SK-N-MC (cell line): ENCODE measurements at regions not wholly inside any gene's neighbourhood (a gene's known extent, or its start where the extent isn't known, plus 50 kb on each side); places are given as distances from the start of the nearest gene placed in this dataset.

Experiments used
- DNase-seq: peaks from one replicate; pipeline ENCODE4 v3.0.0-alpha.2; 2011; ENCODE audit warnings: low read depth, low spot score
- H3K27ac ChIP-seq: fragments of 200-600 bp; sonication (generic); 2 replicates; pipeline ENCODE4 v1.5.1; 2016; ENCODE audit warnings: mixed run types
- H3K36me3 ChIP-seq: fragments of 200-600 bp; sonication (generic); 2 replicates; pipeline ENCODE4 v1.6.1; 2017; ENCODE audit warnings: antibody characterized with exemption, low read length, mixed read lengths; ENCODE audit not compliant: insufficient read depth
- H3K4me3 ChIP-seq: fragments of 200-600 bp; sonication (generic); 2 replicates; pipeline ENCODE4 v1.5.1; 2016
- H3K9ac ChIP-seq: fragments of 200-600 bp; sonication (generic); 2 replicates; pipeline ENCODE4 v1.8.0; 2017; ENCODE audit warnings: mixed run types, mixed read lengths; ENCODE audit not compliant: insufficient read length
- H3K9me3 ChIP-seq: fragments of 200-600 bp; sonication (generic); 2 replicates; pipeline ENCODE4 v1.6.1; 2017; ENCODE audit warnings: low read depth, mild to moderate bottlenecking, antibody characterized with exemption, low read length, moderate library complexity, mixed read lengths
- EZH2 ChIP-seq: fragments of 200-600 bp; sonication (generic); IDR thresholded peaks from one replicate; pipeline ENCODE4 v1.6.1; 2017; ENCODE audit warnings: antibody characterized with exemption
- FOXP2 ChIP-seq: optimal IDR thresholded peaks from 2 replicates; pipeline ENCODE3; 2011; ENCODE audit warnings: mild to moderate bottlenecking, moderate library complexity; ENCODE audit not compliant: insufficient read depth; ENCODE audit errors: extremely low read length, control extremely low read depth
- POLR2AphosphoS5 ChIP-seq: IDR thresholded peaks from 2 replicates; pipeline ENCODE4 v1.6.1; 2012; ENCODE audit warnings: mild to moderate bottlenecking, low read depth, low read length, borderline replicate concordance

DNA sequence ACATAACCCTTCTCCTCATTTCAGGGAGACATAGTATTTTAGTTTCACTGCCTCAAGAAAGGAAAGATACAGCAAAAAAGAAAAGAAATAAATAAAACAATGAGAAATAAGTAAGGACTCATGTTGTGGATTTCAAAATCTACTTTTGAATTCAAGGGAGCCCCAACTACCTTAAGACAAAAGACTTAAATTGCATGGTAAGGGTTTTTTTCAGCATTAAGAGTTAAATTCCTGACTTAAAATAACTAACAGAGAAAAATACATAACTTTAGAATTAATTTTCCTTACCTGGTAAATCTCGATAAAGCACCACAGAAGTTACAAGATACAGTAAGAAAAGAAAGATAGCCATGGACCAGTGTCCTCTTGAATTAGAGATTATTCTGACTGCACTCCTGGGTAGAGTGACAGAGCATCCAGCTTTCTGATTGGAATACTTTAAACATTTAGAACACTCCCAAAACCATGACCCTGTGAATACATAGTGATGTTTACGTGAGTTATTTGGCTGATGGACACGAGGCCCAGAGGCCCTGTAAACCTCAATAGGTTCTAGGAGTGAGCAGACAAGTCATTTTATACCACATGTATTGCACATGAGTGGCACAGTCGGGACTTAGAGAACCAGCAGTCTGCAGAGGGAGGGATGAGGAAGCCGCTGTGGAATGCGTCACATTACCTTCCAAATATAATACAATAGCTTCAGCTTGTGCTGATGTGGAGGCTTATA, 292.5 kb upstream of the SEMA3C start:
- no peaks in the 10 kb centered on the region for H3K9me3 ChIP-seq
- H3K9ac ChIP-seq: no peak overlapping the region
- H3K4me3 ChIP-seq: no peak overlapping the region
- no peaks in the 10 kb centered on the region for H3K36me3 ChIP-seq
- no peak for DNase-seq
- no peak overlapping the region for H3K27ac ChIP-seq
- TF ChIP-seq FOXP2: no peak
- no peak for TF ChIP-seq POLR2AphosphoS5
- TF ChIP-seq EZH2: no peak

DNA sequence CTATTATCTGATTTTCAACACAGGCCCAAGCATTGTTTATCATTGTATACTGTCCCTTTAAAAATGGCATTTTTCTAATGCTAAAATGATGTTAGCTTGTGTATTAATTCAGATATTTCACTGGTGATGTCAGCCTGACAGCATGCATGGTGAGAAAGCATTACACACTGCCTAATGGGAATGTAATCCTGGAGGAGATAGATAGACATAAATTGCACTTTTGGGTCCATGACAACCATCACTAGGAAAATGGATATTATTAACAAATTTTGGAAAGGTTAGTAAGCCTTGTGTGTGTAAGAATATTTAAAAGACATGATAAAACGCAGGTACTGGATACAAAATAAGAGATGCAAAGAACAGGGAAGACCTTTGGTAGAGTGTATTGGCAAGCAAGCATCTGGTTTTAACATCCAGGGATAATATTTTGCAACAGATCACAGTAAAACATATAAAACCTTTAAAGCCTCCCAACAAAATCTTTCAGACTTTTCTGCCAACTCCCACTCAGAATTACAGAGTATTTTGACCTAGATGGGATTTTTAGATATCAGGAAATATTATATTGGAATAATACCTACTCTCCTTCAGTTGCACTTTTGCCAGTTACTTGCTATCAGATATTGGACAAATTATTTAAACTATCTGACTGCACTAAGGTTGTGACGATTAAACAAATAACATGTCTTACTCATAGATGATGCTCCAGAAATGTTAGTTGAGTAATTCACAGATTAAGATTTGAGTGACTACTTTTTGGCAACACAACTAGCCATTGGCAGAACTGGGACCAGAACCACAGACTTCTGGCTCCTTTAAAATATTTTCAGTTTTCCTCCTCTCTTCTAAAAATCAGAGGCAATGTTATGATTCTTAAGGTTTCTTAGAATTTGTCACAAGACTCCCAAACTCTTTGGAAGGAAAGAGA, 291.6 kb upstream of the SEMA3C start:
- H3K27ac ChIP-seq: no peak overlapping the region
- no peak overlapping the region for H3K9ac ChIP-seq
- TF ChIP-seq POLR2AphosphoS5 (no peak), FOXP2 (no peak), EZH2 (no peak)
- H3K4me3 ChIP-seq: no peak overlapping the region
- H3K36me3 ChIP-seq: no peaks in the 10 kb centered on the region
- no peak for DNase-seq
- no peaks in the 10 kb centered on the region for H3K9me3 ChIP-seq

DNA sequence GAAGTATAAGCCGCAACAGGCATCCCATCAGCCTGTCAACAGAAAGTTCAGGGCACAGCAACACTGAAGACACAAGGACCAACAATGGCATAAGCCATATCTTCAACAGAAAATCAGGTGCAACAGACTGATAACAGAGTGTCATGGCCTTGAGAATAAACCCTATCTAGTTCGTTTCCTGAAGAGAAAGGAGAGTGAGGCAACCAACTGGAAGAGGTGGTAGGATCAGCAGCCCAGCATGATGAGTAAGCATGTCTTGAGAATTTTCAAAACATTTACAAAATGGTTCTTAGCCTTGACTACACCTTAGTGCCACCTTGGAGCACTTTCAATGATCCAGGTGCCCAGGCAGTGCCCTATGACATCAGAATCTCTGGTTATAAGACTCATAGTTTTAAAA, 290.2 kb upstream of the SEMA3C start:
- no peaks in the 10 kb centered on the region for H3K36me3 ChIP-seq
- TF ChIP-seq FOXP2: no peak
- no peak for TF ChIP-seq POLR2AphosphoS5
- no peaks in the 10 kb centered on the region for H3K9me3 ChIP-seq
- no peak overlapping the region for H3K9ac ChIP-seq
- H3K27ac ChIP-seq: no peak overlapping the region
- H3K4me3 ChIP-seq: no peak overlapping the region
- DNase-seq: no peak

DNA sequence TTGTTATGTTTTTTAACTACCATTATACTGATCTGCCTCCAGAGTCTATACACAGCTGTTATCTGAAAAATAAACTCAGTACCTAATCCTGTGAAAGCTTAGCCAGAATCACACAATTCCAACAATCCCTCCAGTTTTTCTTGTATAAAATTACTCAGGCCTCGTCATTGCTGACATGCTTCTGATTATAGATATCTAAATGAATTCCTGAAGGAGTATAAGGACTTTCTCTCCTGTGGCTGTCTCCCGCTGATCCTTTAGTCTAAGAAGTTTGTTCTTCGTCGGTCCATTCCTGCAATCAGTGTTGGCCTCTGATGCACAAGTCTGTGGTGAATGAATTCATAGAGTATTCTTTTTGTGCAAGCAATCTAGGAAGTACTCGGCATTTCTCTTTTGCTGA, 288.9 kb upstream of the SEMA3C start:
- no peak for TF ChIP-seq POLR2AphosphoS5
- TF ChIP-seq FOXP2: no peak
- TF ChIP-seq EZH2: no peak
- no peak overlapping the region for H3K27ac ChIP-seq
- H3K9ac ChIP-seq: no peak overlapping the region
- no peaks in the 10 kb centered on the region for H3K9me3 ChIP-seq
- H3K36me3 ChIP-seq: no peaks in the 10 kb centered on the region
- DNase-seq: no peak
- no peak overlapping the region for H3K4me3 ChIP-seq

DNA sequence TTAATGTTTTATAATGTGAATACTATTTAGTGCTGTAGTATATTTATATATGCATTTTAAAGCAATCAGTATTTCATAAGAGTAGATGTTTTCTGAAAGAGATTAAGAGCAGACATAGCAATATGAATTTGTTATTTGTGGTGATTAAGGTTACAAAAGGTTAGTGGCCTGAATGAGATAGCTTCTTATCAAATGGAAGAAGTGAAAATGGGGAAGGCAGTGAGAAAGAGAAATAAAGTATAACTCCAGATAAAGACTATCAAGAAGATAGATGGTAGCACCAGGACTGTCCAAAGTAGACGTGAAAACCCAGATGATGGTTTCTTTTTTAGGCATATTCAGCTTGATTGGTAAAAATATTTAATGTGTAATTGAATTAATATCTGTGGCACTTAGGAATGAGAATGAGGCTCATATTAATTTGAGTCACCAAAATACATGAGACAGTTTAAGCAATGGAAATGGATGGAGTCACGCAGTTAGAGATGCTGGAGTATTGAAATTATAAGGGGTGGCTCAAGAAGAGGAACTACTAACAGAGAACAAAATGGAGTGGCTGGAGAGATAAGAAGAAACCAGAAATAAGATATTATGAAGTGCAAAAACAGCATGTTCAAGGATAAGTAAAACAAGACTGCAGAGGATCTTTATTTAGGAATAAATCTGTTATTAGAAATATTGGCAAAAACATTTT, 288.0 kb upstream of the SEMA3C start:
- no peak for DNase-seq
- H3K36me3 ChIP-seq: no peaks in the 10 kb centered on the region
- H3K9me3 ChIP-seq: no peaks in the 10 kb centered on the region
- no peak overlapping the region for H3K27ac ChIP-seq
- no peak overlapping the region for H3K4me3 ChIP-seq
- no peak overlapping the region for H3K9ac ChIP-seq
- TF ChIP-seq POLR2AphosphoS5: no peak
- no peak for TF ChIP-seq EZH2
- no peak for TF ChIP-seq FOXP2

DNA sequence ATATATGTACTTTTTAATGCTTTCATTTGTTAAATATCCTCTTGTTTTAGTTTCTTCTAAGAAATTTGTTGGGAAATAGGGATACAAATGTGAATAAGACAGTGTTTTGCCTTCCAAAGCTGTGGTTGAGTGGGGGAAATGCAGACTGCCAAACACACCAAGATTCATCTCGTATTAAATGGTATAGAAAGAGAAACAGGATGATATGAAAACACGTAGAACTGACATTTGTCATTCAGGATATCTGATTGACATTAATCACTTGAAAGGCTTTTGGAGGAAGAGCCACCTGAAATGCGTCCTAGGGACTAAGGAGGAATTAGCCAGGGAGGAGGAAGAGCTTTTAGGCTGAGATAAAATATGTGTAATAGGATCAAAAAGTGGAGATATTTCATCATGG, 287.4 kb upstream of the SEMA3C start:
- no peak overlapping the region for H3K4me3 ChIP-seq
- H3K9ac ChIP-seq: no peak overlapping the region
- H3K9me3 ChIP-seq: no peaks in the 10 kb centered on the region
- DNase-seq: no peak
- TF ChIP-seq POLR2AphosphoS5 (no peak), EZH2 (no peak), FOXP2 (no peak)
- no peak overlapping the region for H3K27ac ChIP-seq
- no peaks in the 10 kb centered on the region for H3K36me3 ChIP-seq

DNA sequence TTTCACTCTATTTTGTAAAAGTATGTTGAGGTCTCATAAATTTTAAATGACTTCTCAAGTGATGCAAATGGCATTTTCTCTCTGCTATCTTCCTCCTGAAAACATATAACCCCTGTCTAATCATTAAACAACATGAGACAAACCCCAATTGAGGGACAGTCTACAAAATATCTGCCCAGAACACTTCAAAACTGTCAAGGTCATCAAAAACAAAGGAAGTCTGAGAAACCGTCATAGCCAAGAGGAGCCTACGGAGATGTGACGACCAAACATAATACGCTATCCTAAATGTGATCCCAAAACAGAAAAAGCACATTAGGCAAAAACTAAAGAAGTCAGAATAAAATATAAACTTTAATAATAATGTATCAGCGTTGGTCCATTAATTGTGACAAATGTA, 282.3 kb upstream of the SEMA3C start:
- Histone ChIP-seq H3K9me3 (no peaks in the 10 kb centered on the region), H3K4me3 (no peak overlapping the region), H3K36me3 (no peaks in the 10 kb centered on the region), H3K27ac (no peak overlapping the region), H3K9ac (no peak overlapping the region)
- TF ChIP-seq FOXP2 (no peak), POLR2AphosphoS5 (no peak), EZH2 (no peak)
- DNase-seq: no peak

DNA sequence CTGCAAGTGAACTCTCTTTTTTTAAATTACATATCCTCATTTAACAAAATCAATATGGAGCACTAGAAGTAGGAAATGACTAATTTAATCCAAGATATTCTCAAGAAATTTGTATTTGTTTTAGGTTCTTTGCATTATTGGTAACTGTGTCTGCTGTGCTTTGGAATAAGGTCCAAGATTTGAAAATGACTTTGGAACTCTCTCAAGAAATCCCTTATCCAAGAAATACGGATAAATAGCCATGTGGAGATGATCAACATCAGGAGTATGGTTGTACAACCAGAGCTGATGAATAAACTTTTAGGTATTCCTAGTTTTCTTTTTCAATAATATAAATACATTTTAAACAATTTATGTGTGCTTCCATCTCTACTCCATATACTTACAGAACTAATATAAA, 279.9 kb upstream of the SEMA3C start:
- H3K9me3 ChIP-seq: no peaks in the 10 kb centered on the region
- H3K27ac ChIP-seq: no peak overlapping the region
- DNase-seq: no peak
- no peaks in the 10 kb centered on the region for H3K36me3 ChIP-seq
- H3K4me3 ChIP-seq: no peak overlapping the region
- TF ChIP-seq FOXP2 (no peak), EZH2 (no peak), POLR2AphosphoS5 (no peak)
- H3K9ac ChIP-seq: no peak overlapping the region
